22Rv1 (cell line): ENCODE measurements at regions not wholly inside any gene's neighbourhood (a gene's known extent, or its start where the extent isn't known, plus 50 kb on each side); places are given as distances from the start of the nearest gene placed in this dataset.

ENCODE experiments used
- ZFX ChIP-seq: fragments of 450-650 bp; IDR thresholded peaks from 2 replicates; pipeline ENCODE4 v1.6.1; 2017; ENCODE audit warnings: antibody characterized with exemption, borderline replicate concordance
- TF ChIP-seq, protein P1 (sequence below): fragments of 450-650 bp; IDR thresholded peaks from 2 replicates; pipeline ENCODE4 v1.5.1; 2017; ENCODE audit warnings: mild to moderate bottlenecking

DNA sequence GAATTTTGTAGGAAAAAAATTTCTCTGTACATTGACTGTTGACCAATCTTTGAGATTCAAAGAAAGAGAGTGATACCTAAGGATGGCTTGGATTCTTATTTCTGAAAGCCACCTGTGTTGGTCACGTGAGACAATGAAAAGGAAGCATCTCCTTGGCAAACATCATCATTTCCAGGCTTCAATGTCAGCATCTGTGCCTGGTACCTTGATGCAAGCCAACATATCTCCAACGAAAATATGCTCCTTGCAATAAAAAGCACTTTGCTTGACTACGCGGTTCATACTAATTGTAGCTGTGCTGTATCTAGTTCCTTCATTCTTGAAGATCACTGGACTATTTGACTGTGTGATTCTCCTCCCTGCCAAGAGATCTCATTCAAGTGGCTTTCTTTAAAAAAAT is 503.4 kb upstream of the PSMD7 start:
- TF ChIP-seq, protein P1, sequence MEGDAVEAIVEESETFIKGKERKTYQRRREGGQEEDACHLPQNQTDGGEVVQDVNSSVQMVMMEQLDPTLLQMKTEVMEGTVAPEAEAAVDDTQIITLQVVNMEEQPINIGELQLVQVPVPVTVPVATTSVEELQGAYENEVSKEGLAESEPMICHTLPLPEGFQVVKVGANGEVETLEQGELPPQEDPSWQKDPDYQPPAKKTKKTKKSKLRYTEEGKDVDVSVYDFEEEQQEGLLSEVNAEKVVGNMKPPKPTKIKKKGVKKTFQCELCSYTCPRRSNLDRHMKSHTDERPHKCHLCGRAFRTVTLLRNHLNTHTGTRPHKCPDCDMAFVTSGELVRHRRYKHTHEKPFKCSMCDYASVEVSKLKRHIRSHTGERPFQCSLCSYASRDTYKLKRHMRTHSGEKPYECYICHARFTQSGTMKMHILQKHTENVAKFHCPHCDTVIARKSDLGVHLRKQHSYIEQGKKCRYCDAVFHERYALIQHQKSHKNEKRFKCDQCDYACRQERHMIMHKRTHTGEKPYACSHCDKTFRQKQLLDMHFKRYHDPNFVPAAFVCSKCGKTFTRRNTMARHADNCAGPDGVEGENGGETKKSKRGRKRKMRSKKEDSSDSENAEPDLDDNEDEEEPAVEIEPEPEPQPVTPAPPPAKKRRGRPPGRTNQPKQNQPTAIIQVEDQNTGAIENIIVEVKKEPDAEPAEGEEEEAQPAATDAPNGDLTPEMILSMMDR, result no peak
- TF ChIP-seq ZFX, result no peak
